Kidney glomerular epithelial cell (primary cell): ENCODE measurements at regions not wholly inside any gene's neighbourhood (a gene's known extent, or its start where the extent isn't known, plus 50 kb on each side); places are given as distances from the start of the nearest gene placed in this dataset.

Experiments used
- DNase-seq: peaks from one replicate; lab custom pipeline; 2025; lab: John Stamatoyannopoulos, UW

- no peak for DNase-seq
Measured at GRCh38 chr3:146832857-146833458, 227.8 kb upstream of the PLSCR5 start.

GRCh38 chr3:146831659-146832058, 226.5 kb upstream of the PLSCR5 start:
- DNase-seq, result no peak

- DNase-seq, result no peak
Measured at GRCh38 chr3:146830231-146830630, 225.1 kb upstream of the PLSCR5 start.

- DNase-seq, result no peak
Measured at GRCh38 chr3:146827836-146828235, 222.7 kb upstream of the PLSCR5 start.

GRCh38 chr3:146823622-146824021, 218.5 kb upstream of the PLSCR5 start:
- no peak for DNase-seq

- DNase-seq, result no peak
Measured at GRCh38 chr3:146818866-146819265, 213.7 kb upstream of the PLSCR5 start.

- DNase-seq, result no peak
Measured at GRCh38 chr3:146818301-146818700, 213.2 kb upstream of the PLSCR5 start.

GRCh38 chr3:146817704-146818103, 212.6 kb upstream of the PLSCR5 start:
- peak; percentile 43 for DNase-seq

GRCh38 chr3:146814601-146815315, 209.6 kb upstream of the PLSCR5 start:
- DNase-seq, result no peak

GRCh38 chr3:146813496-146813895, 208.3 kb upstream of the PLSCR5 start:
- no peak for DNase-seq

GRCh38 chr3:146803745-146804144, 198.6 kb upstream of the PLSCR5 start:
- DNase-seq, result no peak

GRCh38 chr3:146801492-146801891, 196.3 kb upstream of the PLSCR5 start:
- no peak for DNase-seq

- DNase-seq, result no peak
Measured at GRCh38 chr3:146800484-146800883, 195.3 kb upstream of the PLSCR5 start.

- DNase-seq, result no peak
Measured at GRCh38 chr3:146796078-146796477, 190.9 kb upstream of the PLSCR5 start.

GRCh38 chr3:146783446-146783845, 178.3 kb upstream of the PLSCR5 start:
- DNase-seq, result no peak

- no peak for DNase-seq
Measured at GRCh38 chr3:146781606-146782005, 176.5 kb upstream of the PLSCR5 start.

- DNase-seq, result no peak
Measured at GRCh38 chr3:146781059-146781458, 175.9 kb upstream of the PLSCR5 start.

- DNase-seq, result no peak
Measured at GRCh38 chr3:146780251-146780650, 175.1 kb upstream of the PLSCR5 start.

- no peak for DNase-seq
Measured at GRCh38 chr3:146777941-146778340, 172.8 kb upstream of the PLSCR5 start.

GRCh38 chr3:146772211-146772743, 167.1 kb upstream of the PLSCR5 start:
- DNase-seq, result no peak

GRCh38 chr3:146770881-146771280, 165.7 kb upstream of the PLSCR5 start:
- no peak for DNase-seq

- DNase-seq, result no peak
Measured at GRCh38 chr3:146770301-146770700, 165.2 kb upstream of the PLSCR5 start.

- no peak for DNase-seq
Measured at GRCh38 chr3:146757759-146758158, 152.6 kb upstream of the PLSCR5 start.

GRCh38 chr3:146750196-146750595, 145.1 kb upstream of the PLSCR5 start:
- DNase-seq, result no peak
